ENCODE measurements at regions not wholly inside any gene's neighbourhood (a gene's known extent, or its start where the extent isn't known, plus 50 kb on each side); places are given as distances from the start of the nearest gene placed in this dataset.

GRCh38 chr2:226383461-226383860, 416.2 kb downstream of the IRS1 start:
- DNase-seq (ENCODE audit: low spot score): no peak

GRCh38 chr2:226380679-226381078, 418.9 kb downstream of the IRS1 start:
- DNase-seq (ENCODE audit: low spot score): no peak

- no peak for DNase-seq (ENCODE audit: low spot score)
These were observed 420.6 kb downstream of the IRS1 start for GRCh38 chr2:226378753-226379705.

- no peak for DNase-seq (ENCODE audit: low spot score)
These were observed 423.0 kb downstream of the IRS1 start for GRCh38 chr2:226376516-226377180.

- no peak for DNase-seq (ENCODE audit: low spot score)
These were observed 432.7 kb downstream of the IRS1 start for GRCh38 chr2:226366920-226367319.

GRCh38 chr2:226364217-226364616, 435.4 kb downstream of the IRS1 start:
- no peak for DNase-seq (ENCODE audit: low spot score)

- no peak for DNase-seq (ENCODE audit: low spot score)
These were observed 436.6 kb downstream of the IRS1 start for GRCh38 chr2:226362980-226363379.

GRCh38 chr2:226360658-226361057, 439.0 kb downstream of the IRS1 start:
- DNase-seq (ENCODE audit: low spot score): no peak

- no peak for DNase-seq (ENCODE audit: low spot score)
These were observed 440.9 kb downstream of the IRS1 start for GRCh38 chr2:226358688-226359087.

- DNase-seq (ENCODE audit: low spot score): no peak
These were observed 441.8 kb downstream of the IRS1 start for GRCh38 chr2:226357816-226358215.

GRCh38 chr2:226355600-226355999, 444.0 kb downstream of the IRS1 start:
- DNase-seq (ENCODE audit: low spot score): no peak

- no peak for DNase-seq (ENCODE audit: low spot score)
These were observed 445.2 kb downstream of the IRS1 start for GRCh38 chr2:226354434-226354833.

GRCh38 chr2:226352941-226353560, 446.6 kb downstream of the IRS1 start:
- DNase-seq (ENCODE audit: low spot score): no peak

- DNase-seq (ENCODE audit: low spot score): no peak
These were observed 447.9 kb downstream of the IRS1 start for GRCh38 chr2:226351711-226352110.

GRCh38 chr2:226339616-226340015, 460.0 kb downstream of the IRS1 start:
- DNase-seq (ENCODE audit: low spot score): no peak

GRCh38 chr2:226338825-226339224, 460.8 kb downstream of the IRS1 start:
- DNase-seq (ENCODE audit: low spot score): no peak

GRCh38 chr2:226337941-226338600, 461.5 kb downstream of the IRS1 start:
- DNase-seq (ENCODE audit: low spot score): no peak

- DNase-seq (ENCODE audit: low spot score): no peak
These were observed 463.3 kb downstream of the IRS1 start for GRCh38 chr2:226336283-226336682.

- DNase-seq (ENCODE audit: low spot score): no peak
These were observed 464.5 kb downstream of the IRS1 start for GRCh38 chr2:226334981-226335720.

- no peak for DNase-seq (ENCODE audit: low spot score)
These were observed 466.2 kb downstream of the IRS1 start for GRCh38 chr2:226333388-226333787.

GRCh38 chr2:226330206-226330605, 469.4 kb downstream of the IRS1 start:
- no peak for DNase-seq (ENCODE audit: low spot score)

- no peak for DNase-seq (ENCODE audit: low spot score)
These were observed 470.4 kb downstream of the IRS1 start for GRCh38 chr2:226329180-226329579.

All from hematopoietic multipotent progenitor cell treated with erythropoietin and hydrocortisone succinate and interleukin-3 and kit ligand, for 15 days (in vitro differentiated cells).